ENCODE measurements at regions not wholly inside any gene's neighbourhood (a gene's known extent, or its start where the extent isn't known, plus 50 kb on each side); places are given as distances from the start of the nearest gene placed in this dataset.

DNA sequence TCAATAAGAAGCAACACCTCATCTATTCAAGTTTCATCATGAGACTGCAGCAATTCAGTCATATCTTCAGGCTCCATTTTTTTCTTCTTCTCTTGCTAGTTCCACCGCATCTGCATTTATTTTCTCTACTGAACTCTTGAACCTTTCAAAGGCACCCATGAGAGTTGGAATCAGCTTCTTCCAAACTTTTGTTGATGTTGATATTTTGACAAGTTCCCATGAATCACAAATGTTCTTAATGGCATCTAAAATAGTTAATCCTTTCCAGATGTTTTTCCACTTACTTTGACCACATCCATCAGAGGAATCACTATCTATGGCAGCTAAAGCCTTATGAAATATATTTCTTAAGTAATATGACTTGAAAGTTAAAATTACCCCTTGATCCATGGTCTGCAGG lies 434.3 kb downstream of the GPATCH2 start:
- DNase-seq: no peak

DNA sequence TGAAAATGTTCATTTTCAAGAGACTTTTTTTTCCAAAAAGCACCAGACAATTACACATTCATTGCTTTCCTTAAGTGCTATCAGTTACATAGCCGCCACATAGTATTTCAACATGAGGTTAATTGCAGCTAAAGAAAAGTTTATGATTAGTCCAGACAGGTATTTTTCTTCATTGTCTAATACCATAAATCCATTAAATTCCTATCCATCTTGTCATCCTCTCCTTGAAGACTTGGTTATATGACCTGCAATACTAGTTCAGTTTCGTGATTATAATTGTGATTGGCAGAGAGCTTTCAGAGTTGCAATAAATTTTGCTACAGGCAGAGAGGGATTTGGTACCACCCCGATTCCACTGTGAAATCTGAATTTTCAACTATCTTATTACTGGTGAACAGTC lies 437.7 kb downstream of the GPATCH2 start:
- DNase-seq: no peak

DNA sequence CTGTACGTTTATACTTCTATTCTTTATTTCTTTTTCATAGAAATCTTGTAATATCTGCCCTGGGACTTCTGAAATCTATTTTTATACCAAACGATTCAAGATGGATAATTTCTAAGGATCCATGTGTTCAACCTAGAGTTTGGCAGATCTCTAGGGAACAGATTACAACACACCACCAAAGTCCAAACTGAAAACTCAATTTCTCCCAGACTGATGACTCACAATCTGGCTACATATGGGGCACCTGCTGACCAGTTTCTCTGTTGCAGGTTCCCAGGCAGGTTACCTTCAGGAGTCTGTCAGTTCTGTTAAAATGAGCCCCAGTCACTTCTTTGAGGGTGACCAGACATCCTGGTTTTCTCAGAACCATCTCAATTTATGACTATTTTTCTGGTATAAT lies 439.4 kb downstream of the GPATCH2 start:
- no peak for DNase-seq

DNA sequence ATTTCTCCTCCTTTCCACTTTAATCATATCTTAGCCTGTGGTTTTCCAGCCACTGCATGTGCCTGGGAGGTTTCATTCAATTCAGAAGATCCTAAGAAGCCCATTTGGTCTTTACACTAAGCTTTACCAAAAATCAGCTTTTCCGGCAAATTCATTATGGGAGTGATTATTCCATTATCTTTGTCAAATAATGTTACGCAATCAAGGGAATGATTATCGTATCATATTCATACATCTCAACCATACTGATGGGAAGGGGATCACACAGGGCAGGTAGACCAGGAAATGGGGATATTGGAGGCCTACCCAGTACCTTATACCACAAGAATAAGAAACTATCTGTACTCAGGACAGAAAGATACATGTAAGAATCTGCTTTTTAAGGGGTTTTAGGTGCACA lies 440.5 kb downstream of the GPATCH2 start:
- no peak for DNase-seq

DNA sequence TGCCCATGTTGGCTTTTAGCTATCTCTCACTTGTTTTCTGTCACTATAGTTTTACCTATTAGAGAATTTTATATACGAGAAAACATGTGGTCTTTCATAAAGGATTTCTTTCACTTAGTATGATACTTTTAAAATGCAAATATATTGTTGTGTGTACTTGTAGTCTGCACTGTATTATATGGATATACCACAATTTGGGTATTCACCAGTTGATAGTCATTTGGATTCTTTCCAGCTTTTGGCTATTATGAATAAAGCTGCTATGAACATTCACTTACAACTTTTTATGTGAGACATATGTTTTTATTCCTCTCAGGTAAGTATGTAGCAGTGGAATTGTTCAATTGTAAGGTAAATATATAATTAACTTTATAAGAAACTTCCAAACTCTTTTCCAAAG lies 441.5 kb downstream of the GPATCH2 start:
- DNase-seq: no peak

DNA sequence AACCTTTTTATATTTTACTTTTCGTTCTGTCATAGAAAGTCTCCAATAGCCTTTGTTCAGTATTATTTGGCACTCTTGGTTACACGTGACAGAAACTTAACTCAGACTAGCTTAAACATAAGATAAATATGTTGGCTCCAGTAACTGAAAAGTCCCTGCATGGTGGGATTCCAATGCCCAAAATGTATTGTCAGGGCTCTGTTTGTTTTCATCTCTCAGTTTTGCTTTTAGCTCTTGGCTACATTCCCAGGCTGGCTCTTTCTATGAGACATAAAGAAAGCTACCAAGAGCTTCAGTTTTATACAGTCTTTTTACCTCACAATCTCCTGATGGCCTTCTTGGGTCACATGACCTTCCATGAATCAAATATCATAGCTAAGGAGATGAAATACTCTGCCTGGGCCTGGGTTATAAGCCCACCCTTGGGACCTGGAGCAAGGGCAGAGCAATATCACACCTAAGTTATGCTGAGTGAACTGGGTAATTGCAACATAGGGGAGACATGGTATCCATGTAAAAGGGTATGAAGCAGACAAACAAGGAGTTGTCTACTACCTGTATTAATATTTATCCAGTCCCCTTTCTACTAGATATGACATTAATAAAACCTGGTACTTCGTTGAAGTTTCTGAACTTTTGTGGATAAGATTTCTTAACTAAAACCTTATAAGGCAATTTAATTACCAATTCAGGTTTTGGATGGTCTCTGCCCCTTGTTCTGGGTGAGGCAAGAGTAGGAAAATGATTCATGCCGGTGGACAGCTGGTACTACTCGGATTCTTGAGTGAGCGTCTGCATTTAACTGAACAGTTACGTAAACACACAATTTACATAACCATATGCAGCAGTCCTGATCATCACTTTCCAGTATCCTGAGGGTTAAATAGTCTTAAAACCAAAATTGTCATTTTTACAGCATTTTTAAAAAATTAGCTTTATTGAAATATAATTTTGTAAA lies 442.3 kb downstream of the GPATCH2 start:
- DNase-seq: no peak

DNA sequence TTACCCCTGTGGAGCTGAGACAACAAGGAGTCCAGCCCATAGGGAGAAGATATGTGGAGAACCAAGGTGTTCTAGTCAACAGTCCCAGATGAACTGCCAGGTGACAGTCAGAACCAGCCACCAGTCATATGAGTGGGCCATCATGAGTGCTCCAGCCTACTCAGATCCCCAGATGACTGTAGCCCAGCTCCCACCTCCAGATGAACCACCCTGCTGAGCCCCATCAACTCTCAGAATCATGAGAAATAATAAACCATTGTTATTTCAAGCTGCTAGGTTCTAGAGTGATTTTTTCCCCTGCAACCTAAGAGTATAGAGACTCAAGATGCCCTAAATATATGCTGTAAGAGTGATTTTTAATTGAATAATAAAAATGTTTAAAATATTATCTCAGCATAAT lies 444.2 kb downstream of the GPATCH2 start:
- no peak for DNase-seq

DNA sequence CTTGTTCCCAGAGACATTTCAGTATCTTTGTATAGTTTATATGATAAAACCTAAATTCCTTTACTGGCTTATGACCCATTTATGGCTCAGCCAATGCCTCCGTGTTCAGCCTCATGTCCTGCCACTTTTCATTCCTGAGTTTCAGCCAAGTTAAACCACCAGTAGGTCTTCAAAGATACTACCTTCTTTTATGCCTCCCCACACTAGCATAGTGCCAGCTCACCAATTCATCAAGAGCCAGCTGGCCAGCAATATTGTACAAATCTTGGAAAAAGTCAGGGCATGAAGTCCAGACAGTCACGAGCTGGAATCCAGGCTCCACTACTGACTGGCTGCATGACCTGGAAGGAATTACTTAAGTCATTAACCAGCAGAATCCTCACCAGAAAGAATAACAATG lies 446.0 kb downstream of the GPATCH2 start:
- no peak for DNase-seq

DNA sequence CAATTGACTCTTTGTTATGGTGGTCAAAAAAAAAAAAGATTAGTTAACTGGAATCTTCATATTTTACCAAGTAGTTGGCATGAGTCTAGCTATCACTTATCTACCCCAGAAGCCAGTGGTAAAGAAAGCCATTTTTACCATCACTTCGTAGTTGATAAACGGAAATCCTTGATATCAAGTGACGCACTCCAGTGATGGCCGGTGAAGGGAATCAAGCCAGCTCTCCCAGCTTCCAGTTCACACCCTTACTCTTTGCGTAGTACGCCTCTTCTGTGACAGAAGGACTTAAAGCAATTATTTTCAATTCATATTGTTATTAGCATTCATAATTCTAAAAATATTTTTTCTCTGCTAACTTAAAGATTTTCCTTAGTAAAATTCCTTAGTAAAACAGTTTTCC lies 447.9 kb downstream of the GPATCH2 start:
- DNase-seq: no peak

DNA sequence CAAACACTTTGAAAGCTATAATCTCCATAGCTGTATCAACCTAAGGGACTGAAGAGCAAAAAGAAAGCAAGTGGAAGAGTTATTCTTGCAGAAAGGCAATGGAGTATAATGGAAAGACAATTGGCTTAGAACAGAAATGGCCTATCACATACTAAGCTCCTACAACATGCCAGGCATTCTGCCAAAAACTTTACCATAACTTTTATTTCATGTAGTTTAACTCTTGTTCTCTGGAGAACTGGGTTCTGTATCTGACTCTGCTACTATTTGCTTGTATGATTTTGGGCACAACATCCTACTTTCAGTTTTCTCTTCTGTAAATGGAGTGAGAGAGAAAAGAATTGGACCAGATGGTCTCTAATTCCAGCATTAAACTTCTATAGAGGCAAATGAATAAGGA lies 449.1 kb downstream of the GPATCH2 start:
- no peak for DNase-seq

DNA sequence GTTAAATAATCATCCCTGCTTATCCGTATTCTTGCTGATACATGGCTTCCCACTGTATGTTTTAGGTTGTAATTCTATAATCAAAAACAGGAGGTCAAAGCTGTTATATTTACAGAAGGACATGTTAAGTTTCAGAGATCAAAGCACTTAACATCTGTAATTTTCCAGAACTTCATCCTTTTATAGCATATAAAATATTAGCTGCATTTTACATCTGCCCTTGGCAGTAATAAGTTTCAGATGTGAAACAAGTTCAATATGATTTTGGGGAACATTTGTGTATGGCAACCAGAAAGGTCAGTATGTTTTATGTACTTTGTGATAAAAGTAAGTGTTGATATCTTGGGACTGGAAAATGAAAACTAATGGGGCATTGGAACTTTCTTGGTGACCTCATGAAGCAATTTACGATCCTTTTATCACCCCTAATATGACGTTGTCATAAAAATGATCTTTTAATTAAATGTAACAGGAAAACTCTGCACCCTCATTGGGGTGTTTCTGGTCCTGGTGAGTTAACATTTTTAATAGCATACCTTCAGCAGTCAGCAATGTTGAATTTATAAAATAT lies 449.6 kb downstream of the GPATCH2 start:
- DNase-seq: no peak

DNA sequence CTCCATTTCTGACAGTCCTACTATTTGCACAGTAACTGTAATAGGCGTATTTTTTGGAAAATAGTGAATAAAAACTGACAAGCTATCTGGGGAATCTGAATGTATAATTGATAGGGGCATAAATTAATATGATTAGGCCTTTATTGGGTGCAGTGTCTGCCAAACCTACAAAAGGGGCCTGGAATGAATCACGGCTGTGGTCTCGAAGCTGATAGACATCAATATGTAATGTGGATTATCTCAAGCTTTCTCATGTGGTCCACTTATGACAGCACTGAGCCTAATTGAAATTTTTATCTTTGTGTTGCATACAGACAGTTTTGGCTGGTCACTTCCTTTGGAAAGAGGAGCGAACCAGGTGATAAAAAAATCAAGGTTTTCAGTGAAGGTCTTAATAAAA lies 450.4 kb downstream of the GPATCH2 start:
- no peak for DNase-seq

DNA sequence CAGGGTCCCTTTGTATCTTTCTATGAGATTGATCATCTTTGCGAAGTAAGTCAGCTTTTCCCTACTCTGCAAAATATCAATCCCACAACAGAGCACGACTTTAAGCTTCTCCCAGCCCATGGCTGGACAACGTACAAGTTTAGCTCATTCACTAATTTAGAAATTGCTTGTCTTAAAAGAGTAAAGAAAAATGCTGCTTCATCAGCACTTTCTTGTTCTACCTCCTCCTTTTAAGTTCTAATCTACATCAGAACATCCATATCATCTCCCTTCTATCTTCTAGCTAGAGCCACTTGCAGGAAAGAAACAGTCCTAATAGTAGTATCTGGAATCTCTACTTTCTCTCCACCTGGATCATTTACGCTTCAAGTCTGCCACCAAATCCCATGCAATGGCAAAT lies 441.2 kb upstream of the ESRRG start:
- no peak for DNase-seq

DNA sequence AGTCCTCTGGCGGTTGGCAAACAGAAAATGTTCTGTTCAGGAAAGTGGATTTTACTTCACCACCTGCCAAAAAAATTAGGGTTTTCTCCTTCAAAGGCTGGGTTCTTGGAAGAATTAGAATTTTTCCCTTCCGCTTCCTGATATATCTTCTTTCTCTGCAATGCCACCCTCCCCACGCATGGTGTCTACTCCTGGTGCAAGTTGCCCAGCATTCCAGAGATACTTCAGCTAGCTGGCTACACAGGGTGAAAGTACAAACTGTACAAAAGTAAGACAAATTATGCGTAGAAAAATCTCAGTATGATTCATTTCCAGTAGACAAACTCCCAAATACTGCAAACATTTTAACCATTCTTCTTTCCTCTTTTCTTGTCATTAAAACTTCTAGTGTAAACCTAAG lies 430.1 kb upstream of the ESRRG start:
- DNase-seq: no peak

DNA sequence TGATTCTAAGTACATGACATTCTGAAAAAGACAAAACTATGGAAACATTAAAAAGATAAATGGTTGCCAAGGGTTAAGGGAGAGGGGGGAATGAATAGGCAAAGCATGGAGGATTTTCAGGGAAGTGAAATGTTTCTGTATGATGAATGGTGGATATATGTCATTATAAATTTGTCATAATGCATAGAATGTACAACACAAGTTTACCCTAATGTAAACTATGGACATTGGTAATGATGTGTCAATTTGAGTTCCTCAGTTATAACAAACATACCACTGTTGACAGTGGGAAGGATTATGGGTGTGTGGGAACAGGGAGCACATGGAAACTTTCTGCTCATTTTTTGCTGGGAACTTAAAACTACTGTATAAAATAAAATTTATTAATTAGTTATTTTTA lies 427.1 kb upstream of the ESRRG start:
- DNase-seq: no peak

DNA sequence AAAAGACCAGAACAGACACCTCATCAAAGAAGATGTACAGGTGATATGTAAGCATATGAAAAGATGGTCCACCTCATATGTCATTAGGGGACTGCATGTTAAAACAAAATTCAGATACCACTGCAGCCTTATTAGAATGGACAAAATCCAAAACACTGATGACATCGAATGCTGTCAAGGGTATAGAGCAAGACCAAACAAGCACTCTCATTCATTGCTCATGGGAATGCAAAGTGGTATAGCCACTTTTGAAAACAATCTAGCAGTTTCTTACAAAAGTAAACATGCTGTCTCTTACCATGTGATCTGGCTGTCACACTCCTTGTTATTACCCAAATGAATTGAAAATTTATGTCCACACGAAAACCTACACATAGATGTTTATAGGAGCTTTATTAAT lies 426.6 kb upstream of the ESRRG start:
- DNase-seq: no peak

DNA sequence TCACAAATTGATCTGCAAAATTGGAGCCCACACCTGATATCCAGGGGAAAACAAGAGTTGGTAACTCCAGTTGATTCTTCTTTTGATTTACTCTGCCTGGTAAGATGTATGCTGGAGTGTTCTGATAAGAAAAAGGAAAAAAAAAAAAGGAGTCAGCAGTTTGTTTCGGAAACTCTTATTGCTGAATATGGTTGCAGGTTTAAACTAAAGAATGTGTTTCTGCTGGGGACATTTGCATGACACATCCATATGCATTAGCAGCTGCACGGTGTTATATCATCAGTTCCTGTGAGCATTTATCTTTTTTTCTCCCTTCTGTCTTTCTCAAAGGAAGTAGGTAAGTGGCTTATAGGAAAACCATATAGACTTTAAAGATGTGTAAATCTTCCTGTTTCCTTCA lies 418.5 kb upstream of the ESRRG start:
- DNase-seq: no peak

DNA sequence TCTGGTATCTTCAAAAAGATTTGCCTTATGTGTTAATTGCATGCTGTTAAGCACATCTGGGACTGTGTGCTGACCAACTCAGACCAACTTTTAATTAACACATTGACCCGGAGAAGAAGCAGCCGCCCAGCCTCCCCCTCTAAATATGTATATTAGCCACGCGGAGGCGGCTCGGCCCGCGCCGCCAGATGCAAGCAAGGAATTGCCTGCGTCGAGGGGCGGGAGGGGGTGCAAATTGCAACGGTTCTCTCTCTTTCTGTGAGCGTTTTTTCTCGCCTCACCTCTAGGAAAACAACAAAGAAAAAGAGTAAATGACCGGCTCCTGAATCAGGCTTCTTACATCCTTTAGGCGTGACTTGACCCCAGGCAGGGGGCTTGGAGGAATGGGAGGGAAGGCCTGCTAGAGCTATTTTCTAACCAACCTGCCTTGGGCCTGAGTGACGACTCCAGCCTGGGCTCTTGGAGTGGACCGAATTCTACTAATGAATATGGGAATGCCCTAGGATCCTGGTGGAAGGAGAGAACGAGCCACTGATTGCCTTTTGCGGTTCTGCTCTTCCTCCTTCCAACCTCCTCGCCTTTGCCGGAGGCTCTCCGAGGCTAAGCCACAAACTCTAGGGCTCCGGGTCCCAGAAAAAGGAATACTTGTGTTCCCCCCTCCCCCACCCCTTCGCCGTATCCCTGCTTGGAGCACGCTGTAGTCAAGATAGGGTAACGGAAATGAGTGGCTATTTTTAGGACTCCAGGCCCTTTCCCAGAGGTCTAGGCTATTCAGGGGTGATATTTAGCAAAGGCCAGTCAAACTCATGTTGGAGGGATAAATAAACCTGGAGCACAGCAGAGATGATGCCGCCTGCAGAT lies 417.0 kb upstream of the ESRRG start:
- no peak for DNase-seq

DNA sequence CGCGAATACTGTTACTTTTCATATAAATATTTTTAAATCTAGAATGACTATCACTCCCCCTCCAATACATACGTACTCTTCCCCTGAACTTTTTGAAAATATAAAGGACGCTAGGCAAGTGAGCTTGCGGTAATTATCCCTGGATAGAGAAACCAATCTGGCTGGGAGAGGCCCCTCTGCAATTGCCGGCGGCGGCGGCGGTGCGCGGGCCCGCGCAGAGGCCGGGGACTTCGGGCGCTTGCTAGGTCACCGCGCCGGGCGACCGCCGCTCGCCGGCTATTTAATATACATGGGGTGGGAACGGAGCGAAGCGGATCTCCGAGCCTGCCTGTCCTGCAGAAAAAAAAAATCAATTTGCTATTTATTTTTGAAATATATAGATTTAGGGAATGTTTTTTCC lies 416.3 kb upstream of the ESRRG start:
- no peak for DNase-seq

DNA sequence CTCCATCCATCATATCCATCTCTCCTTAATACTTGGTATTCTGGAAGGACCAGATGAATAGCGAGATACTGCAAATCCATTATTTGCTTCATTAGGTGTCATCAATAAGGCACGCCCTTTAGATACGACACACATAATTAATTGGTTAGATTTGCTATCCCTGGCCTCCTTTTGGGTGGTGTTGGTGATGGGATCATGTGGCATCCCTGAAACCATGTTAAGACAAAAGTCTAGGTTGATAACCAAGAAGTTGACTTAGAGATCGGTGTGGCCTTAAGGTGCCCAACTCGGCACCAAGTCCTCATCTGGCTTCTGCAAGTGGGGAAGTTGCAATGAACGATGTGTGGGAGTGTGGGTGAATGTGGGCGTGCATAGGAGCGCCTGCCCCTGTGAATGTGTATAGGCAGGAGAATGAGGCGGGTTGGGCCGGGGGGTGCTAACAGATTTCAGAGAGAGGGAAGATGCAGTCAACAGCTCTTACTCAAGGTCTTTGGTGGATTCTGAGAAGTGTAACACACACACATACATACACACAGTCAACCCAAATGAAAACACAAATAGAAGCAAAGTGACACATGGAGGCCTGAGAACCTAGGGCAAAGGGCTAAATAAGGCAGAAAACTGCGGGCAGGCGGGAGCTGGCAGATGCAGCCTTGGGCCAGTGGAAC lies 415.7 kb upstream of the ESRRG start:
- no peak for DNase-seq

DNA sequence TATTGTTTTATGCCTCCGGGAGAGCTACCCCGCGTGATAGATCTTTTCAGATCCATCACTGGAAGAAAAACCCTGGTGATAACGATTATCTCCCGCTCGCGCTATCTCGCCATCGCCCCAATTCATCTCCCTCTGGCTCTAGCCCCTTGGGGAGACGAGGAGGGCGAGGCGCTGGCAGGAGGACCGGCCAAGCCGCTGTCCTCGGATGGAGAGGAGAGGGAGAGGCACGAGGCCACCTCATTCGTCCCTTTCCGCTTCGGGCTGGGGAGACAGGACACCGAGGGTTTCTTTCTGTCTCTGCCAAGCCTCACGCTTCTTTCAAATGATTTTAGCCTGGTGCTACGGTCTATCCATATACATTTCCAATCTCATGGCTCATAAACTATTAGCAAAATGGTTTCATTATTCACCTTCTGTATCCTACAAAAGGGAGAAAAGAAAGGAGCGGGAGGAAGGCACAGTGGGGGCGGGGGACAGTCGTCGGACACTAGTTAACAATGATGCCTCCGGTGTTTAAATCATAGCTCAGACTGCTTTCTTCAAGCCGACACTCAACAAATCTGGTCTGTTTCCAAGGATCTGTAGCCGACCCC lies 415.0 kb upstream of the ESRRG start:
- DNase-seq: no peak

DNA sequence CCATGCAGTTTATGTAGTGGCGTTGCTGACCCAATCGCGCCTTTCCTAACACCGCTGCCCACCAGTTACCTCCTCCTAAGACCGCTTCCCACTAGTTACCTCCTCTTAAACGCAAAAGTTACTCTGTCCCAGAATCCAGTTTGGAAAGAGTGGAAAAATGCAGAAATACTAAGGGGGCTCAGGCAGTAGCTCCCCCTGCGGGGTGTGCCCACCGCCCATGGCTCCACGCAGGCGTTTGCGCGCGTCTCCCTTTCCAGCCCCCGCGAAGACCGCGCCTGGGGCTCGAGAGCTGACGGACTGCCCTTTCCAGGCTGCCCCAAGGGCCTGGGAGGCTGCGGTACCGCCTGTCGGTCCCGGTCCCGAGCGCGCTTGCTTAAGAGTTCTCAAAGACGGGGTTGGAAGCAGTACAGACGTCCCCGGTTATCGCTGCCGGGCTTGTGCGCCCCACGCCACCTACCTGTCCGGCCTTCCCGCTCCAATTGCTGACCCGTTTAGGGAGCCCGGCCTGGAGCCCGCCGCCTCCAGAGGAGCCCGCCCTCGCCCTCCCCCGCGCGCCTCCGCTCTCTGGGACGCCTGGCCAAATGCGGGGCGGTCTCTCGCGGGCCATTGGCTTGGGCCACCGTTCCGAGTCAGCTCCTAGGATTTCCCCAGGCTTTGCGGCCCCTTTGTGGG lies 414.1 kb upstream of the ESRRG start:
- no peak for DNase-seq
